ENCODE measurements at regions not wholly inside any gene's neighbourhood (a gene's known extent, or its start where the extent isn't known, plus 50 kb on each side); places are given as distances from the start of the nearest gene placed in this dataset.

DNA sequence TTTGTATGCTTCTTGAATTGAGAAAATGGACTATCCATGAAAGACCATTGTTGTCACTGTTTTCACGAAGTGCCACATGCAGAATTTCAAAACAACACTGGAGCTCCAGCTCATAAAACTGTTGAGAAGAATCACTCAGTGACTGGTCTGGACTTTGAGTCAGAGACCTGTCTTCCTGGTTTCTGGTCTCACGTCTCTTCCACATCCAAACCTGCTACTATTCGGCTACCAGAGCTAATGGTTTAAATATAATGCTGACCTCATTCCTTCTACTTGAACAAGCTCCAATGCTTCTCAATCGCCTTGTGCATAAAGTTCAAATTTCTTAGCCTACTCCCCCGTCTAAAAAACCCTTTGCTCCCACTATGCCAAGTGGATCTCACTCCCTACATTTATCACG, 227.9 kb upstream of the NR2F2 start:
- TF ChIP-seq CBFB (CRISPR knock-in tag; IDR thresholded peaks at IDR 0.05; ENCODE audit: low read depth) (no peak), ATF1 (CRISPR knock-in tag; IDR thresholded peaks at IDR 0.05) (no peak), SP1 (CRISPR knock-in tag; conservative IDR thresholded peaks at IDR 0.05) (no peak), ZNF232 (CRISPR knock-in tag; IDR thresholded peaks at IDR 0.05) (no peak), FOXK1 (CRISPR knock-in tag; IDR thresholded peaks at IDR 0.05) (no peak)
- TF ChIP-seq, protein P1, sequence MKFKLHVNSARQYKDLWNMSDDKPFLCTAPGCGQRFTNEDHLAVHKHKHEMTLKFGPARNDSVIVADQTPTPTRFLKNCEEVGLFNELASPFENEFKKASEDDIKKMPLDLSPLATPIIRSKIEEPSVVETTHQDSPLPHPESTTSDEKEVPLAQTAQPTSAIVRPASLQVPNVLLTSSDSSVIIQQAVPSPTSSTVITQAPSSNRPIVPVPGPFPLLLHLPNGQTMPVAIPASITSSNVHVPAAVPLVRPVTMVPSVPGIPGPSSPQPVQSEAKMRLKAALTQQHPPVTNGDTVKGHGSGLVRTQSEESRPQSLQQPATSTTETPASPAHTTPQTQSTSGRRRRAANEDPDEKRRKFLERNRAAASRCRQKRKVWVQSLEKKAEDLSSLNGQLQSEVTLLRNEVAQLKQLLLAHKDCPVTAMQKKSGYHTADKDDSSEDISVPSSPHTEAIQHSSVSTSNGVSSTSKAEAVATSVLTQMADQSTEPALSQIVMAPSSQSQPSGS (CRISPR knock-in tag; IDR thresholded peaks at IDR 0.05; ENCODE audit: borderline replicate concordance, low read depth) = no peak
- TF ChIP-seq, protein P2, sequence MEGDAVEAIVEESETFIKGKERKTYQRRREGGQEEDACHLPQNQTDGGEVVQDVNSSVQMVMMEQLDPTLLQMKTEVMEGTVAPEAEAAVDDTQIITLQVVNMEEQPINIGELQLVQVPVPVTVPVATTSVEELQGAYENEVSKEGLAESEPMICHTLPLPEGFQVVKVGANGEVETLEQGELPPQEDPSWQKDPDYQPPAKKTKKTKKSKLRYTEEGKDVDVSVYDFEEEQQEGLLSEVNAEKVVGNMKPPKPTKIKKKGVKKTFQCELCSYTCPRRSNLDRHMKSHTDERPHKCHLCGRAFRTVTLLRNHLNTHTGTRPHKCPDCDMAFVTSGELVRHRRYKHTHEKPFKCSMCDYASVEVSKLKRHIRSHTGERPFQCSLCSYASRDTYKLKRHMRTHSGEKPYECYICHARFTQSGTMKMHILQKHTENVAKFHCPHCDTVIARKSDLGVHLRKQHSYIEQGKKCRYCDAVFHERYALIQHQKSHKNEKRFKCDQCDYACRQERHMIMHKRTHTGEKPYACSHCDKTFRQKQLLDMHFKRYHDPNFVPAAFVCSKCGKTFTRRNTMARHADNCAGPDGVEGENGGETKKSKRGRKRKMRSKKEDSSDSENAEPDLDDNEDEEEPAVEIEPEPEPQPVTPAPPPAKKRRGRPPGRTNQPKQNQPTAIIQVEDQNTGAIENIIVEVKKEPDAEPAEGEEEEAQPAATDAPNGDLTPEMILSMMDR (IDR thresholded peaks at IDR 0.05) = no peak
- TF ChIP-seq, protein P3, sequence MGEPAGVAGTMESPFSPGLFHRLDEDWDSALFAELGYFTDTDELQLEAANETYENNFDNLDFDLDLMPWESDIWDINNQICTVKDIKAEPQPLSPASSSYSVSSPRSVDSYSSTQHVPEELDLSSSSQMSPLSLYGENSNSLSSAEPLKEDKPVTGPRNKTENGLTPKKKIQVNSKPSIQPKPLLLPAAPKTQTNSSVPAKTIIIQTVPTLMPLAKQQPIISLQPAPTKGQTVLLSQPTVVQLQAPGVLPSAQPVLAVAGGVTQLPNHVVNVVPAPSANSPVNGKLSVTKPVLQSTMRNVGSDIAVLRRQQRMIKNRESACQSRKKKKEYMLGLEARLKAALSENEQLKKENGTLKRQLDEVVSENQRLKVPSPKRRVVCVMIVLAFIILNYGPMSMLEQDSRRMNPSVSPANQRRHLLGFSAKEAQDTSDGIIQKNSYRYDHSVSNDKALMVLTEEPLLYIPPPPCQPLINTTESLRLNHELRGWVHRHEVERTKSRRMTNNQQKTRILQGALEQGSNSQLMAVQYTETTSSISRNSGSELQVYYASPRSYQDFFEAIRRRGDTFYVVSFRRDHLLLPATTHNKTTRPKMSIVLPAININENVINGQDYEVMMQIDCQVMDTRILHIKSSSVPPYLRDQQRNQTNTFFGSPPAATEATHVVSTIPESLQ (CRISPR knock-in tag; IDR thresholded peaks at IDR 0.05) = no peak
- TF ChIP-seq, protein P4, sequence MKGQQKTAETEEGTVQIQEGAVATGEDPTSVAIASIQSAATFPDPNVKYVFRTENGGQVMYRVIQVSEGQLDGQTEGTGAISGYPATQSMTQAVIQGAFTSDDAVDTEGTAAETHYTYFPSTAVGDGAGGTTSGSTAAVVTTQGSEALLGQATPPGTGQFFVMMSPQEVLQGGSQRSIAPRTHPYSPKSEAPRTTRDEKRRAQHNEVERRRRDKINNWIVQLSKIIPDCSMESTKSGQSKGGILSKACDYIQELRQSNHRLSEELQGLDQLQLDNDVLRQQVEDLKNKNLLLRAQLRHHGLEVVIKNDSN (CRISPR knock-in tag; IDR thresholded peaks at IDR 0.05) = no peak
- TF ChIP-seq, protein P5, sequence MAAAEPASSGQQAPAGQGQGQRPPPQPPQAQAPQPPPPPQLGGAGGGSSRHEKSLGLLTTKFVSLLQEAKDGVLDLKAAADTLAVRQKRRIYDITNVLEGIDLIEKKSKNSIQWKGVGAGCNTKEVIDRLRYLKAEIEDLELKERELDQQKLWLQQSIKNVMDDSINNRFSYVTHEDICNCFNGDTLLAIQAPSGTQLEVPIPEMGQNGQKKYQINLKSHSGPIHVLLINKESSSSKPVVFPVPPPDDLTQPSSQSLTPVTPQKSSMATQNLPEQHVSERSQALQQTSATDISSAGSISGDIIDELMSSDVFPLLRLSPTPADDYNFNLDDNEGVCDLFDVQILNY (CRISPR knock-in tag; IDR thresholded peaks at IDR 0.05) = no peak
